ENCODE measurements at regions not wholly inside any gene's neighbourhood (a gene's known extent, or its start where the extent isn't known, plus 50 kb on each side); places are given as distances from the start of the nearest gene placed in this dataset.

- H3K4me3 ChIP-seq (ENCODE audit: low read depth, low read length) = no peak overlapping the region
- in situ Hi-C loops (cut with HindIII; ENCODE audit: low sequenced_read_pairs) = no loop called here
- DNase-seq (ENCODE audit: low read depth) = no peak
- TF ChIP-seq CTCF (IDR thresholded peaks at IDR 0.05; ENCODE audit: low read depth, low read length, missing control alignments) = no peak
Observed at GRCh38 chr11:71190551-71190950, 61.8 kb downstream of the SHANK2 start.

DNA sequence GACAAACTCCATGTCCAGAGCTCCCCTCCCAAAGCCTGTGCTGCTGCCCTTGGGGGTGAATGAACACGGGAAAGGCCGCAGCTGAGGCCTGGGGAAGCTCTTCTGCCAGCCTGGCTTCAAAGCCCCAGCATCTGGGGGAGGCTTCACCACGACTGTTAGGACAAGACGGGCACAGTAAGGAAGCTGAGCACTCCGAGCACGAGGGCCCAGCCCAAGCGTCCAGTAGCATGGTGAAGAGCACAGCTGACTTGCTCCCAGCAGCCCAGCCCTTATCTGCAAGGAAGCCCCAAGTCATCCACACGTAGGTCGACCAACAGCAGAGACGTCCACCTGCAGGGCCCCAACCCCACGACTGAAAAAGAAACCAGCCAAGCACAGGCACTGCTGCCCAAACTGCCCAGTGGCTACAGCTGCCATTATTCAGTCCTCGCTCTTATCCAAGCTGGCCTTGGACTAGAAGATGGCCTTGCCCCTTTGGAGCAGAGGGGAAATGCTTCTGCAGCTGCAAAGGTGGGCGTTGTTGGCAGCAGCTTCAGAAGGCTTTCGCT lies 62.5 kb downstream of the SHANK2 start:
- DNase-seq (ENCODE audit: low read depth) = no peak
- TF ChIP-seq CTCF (IDR thresholded peaks at IDR 0.05; ENCODE audit: low read depth, low read length, missing control alignments) = no peak
- in situ Hi-C loops (cut with HindIII; ENCODE audit: low sequenced_read_pairs) = no loop called here
- H3K4me3 ChIP-seq (ENCODE audit: low read depth, low read length) = no peak overlapping the region

DNA sequence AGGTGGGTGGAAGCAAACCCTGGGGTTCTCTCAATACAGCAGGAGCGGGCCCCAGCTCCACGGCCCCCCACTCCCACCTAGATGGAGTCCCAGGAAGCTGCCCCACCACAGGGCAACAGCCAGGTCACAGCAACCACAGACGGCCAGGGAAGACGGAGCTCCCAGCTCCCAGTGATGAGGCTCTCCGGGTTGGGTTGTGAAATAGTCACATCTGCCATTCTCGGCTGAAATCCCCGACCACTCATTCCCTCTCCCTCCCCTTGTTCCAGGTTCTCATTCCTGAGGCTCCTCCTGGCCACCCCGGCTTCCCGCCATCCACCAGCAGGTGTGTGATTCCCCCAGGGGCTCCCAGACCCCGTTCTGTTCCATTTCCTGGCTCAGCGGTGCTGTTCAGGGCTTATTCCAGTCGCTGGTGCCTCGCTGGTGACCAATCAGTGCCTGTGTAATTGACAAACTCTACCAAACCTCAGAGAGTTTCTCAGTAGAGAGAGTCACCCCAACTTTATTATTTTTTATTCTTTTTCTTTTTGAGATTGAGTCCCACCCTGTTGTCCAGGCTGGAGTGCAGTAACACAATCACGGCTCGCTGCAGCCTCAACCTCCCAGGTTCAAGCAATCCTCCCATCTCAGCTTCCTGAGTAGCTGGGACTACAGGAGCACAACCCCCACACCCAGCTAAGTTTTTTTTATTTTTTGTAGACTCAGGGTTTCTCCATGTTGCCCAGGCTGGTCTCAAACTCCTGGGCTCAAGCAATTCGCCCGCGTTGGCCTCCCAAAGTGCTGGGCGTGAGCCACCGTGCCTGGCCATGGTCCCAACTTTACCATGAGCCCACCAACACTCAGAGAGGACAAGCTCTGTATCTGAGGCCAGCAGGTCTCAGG lies 63.2 kb downstream of the SHANK2 start:
- DNase-seq (ENCODE audit: low read depth) = no peak
- H3K4me3 ChIP-seq (ENCODE audit: low read depth, low read length) = no peak overlapping the region
- in situ Hi-C loops (cut with HindIII; ENCODE audit: low sequenced_read_pairs) = no loop called here
- no peak for TF ChIP-seq CTCF (IDR thresholded peaks at IDR 0.05; ENCODE audit: low read depth, low read length, missing control alignments)

GRCh38 chr11:71188073-71188472 lies 64.3 kb downstream of the SHANK2 start:
- no peak for TF ChIP-seq CTCF (IDR thresholded peaks at IDR 0.05; ENCODE audit: low read depth, low read length, missing control alignments)
- H3K4me3 ChIP-seq (ENCODE audit: low read depth, low read length) = no peak overlapping the region
- no peak for DNase-seq (ENCODE audit: low read depth)
- in situ Hi-C loops (cut with HindIII; ENCODE audit: low sequenced_read_pairs) = no loop called here

- H3K4me3 ChIP-seq (ENCODE audit: low read depth, low read length) = no peak overlapping the region
- no peak for DNase-seq (ENCODE audit: low read depth)
- TF ChIP-seq CTCF (IDR thresholded peaks at IDR 0.05; ENCODE audit: low read depth, low read length, missing control alignments) = no peak
- in situ Hi-C loops (cut with HindIII; ENCODE audit: low sequenced_read_pairs) = no loop called here
Observed at GRCh38 chr11:71186806-71187205, 65.6 kb downstream of the SHANK2 start.

- no peak for DNase-seq (ENCODE audit: low read depth)
- no peak overlapping the region for H3K4me3 ChIP-seq (ENCODE audit: low read depth, low read length)
- no peak for TF ChIP-seq CTCF (IDR thresholded peaks at IDR 0.05; ENCODE audit: low read depth, low read length, missing control alignments)
- in situ Hi-C loops (cut with HindIII; ENCODE audit: low sequenced_read_pairs) = no loop called here
Observed at GRCh38 chr11:71185411-71185810, 67.0 kb downstream of the SHANK2 start.
